Smooth muscle cell (in vitro differentiated cells): ENCODE measurements at regions not wholly inside any gene's neighbourhood (a gene's known extent, or its start where the extent isn't known, plus 50 kb on each side); places are given as distances from the start of the nearest gene placed in this dataset.
A peak's percentile ranks its signal among the peaks of the same experiment; 100 is the strongest.

ENCODE experiments used
- DNase-seq: peaks from one replicate; lab custom pipeline; 2025; ENCODE audit not compliant: unreplicated experiment; lab: John Stamatoyannopoulos, UW
- H2AFZ ChIP-seq: fragments of 200-600 bp; sonication (generic); 2 replicates; pipeline ENCODE4 v1.6.0; 2016; ENCODE audit warnings: antibody characterized with exemption, low read depth, mild to moderate bottlenecking
- H3F3A ChIP-seq: fragments of 200-600 bp; sonication (generic); 2 replicates; pipeline ENCODE4 v1.6.0; 2017; ENCODE audit warnings: antibody characterized with exemption, low read depth
- H3K27ac ChIP-seq: fragments of 200-600 bp; sonication (generic); 2 replicates; pipeline ENCODE4 v1.5.1; 2016; ENCODE audit warnings: low read depth, mild to moderate bottlenecking
- H3K27me3 ChIP-seq: fragments of 200-600 bp; sonication (generic); 2 replicates; pipeline ENCODE4 v1.6.1; 2016; ENCODE audit warnings: low read depth, mild to moderate bottlenecking
- H3K36me3 ChIP-seq: fragments of 200-600 bp; sonication (generic); 2 replicates; pipeline ENCODE4 v1.5.1; 2016; ENCODE audit warnings: low read depth
- H3K4me1 ChIP-seq: fragments of 200-600 bp; sonication (generic); 2 replicates; pipeline ENCODE4 v1.5.1; 2016; ENCODE audit warnings: low read depth
- H3K4me2 ChIP-seq: fragments of 200-600 bp; sonication (generic); 2 replicates; pipeline ENCODE4 v1.6.0; 2016; ENCODE audit warnings: mild to moderate bottlenecking
- H3K4me3 ChIP-seq: fragments of 200-600 bp; sonication (generic); 2 replicates; pipeline ENCODE4 v1.5.1; 2016; ENCODE audit warnings: mild to moderate bottlenecking
- H3K79me2 ChIP-seq: fragments of 200-600 bp; sonication (generic); 2 replicates; pipeline ENCODE4 v1.6.0; 2016; ENCODE audit warnings: low read depth, mild to moderate bottlenecking
- H3K9ac ChIP-seq: fragments of 200-600 bp; sonication (generic); 2 replicates; pipeline ENCODE4 v1.6.0; 2016; ENCODE audit warnings: low read depth
- H3K9me3 ChIP-seq: fragments of 200-600 bp; sonication (generic); replicated peaks from 2 replicates; pipeline ENCODE4 v1.5.1; 2016; ENCODE audit warnings: low read depth
- H4K20me1 ChIP-seq: fragments of 200-600 bp; sonication (generic); 2 replicates; pipeline ENCODE4 v1.6.0; 2016; ENCODE audit warnings: low read depth
- WGBS: methylation state at CpG from one replicate; pipeline ENCODE4 v1.1.7; 2016; ENCODE audit warnings: low lambda C conversion rate; 5-methylcytosine and 5-hydroxymethylcytosine counted together
- TF ChIP-seq, protein P1 (sequence below): fragments of 200-600 bp; sonication (generic); IDR thresholded peaks from 2 replicates; pipeline ENCODE4 v1.5.1; 2017; ENCODE audit warnings: borderline replicate concordance, mild to moderate bottlenecking, antibody characterized with exemption; ENCODE audit not compliant: insufficient read depth, poor library complexity, severe bottlenecking

DNA sequence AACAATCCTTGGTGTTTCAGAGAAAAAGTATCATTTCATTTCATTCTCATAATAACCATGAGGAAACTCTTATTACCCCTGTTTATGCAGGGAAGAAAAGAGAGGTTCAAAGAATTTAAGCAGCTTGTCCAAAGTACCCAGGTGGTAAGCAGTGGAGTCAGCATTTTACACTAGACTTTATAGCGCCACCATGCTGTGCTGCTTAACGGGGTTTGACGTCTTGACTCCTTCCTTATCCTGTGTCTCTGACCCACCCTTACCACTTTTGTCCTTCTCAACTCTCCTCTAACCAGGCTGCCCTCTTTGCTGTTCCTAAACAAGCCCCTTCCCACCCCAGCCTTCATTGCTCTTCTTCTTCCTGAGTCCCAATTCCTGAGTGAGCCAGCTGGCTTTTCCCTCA, 117.0 kb upstream of the AHR start:
- no peak for DNase-seq
- no peaks in the 10 kb centered on the region for H4K20me1 ChIP-seq
- no peak overlapping the region for H3K27ac ChIP-seq
- no peak overlapping the region for H2AFZ ChIP-seq
- TF ChIP-seq, protein P1, sequence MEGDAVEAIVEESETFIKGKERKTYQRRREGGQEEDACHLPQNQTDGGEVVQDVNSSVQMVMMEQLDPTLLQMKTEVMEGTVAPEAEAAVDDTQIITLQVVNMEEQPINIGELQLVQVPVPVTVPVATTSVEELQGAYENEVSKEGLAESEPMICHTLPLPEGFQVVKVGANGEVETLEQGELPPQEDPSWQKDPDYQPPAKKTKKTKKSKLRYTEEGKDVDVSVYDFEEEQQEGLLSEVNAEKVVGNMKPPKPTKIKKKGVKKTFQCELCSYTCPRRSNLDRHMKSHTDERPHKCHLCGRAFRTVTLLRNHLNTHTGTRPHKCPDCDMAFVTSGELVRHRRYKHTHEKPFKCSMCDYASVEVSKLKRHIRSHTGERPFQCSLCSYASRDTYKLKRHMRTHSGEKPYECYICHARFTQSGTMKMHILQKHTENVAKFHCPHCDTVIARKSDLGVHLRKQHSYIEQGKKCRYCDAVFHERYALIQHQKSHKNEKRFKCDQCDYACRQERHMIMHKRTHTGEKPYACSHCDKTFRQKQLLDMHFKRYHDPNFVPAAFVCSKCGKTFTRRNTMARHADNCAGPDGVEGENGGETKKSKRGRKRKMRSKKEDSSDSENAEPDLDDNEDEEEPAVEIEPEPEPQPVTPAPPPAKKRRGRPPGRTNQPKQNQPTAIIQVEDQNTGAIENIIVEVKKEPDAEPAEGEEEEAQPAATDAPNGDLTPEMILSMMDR = no peak
- no peaks in the 10 kb centered on the region for H3K79me2 ChIP-seq
- no peak overlapping the region for H3K4me3 ChIP-seq
- H3K9ac ChIP-seq = no peak overlapping the region
- 79% methylated on average over 3 of the region's 3 CpGs for WGBS
- no peaks in the 10 kb centered on the region for H3F3A ChIP-seq
- no peak overlapping the region for H3K4me2 ChIP-seq
- H3K27me3 ChIP-seq = no peaks in the 10 kb centered on the region
- no peaks in the 10 kb centered on the region for H3K4me1 ChIP-seq
- no peaks in the 10 kb centered on the region for H3K36me3 ChIP-seq
- no peaks in the 10 kb centered on the region for H3K9me3 ChIP-seq

DNA sequence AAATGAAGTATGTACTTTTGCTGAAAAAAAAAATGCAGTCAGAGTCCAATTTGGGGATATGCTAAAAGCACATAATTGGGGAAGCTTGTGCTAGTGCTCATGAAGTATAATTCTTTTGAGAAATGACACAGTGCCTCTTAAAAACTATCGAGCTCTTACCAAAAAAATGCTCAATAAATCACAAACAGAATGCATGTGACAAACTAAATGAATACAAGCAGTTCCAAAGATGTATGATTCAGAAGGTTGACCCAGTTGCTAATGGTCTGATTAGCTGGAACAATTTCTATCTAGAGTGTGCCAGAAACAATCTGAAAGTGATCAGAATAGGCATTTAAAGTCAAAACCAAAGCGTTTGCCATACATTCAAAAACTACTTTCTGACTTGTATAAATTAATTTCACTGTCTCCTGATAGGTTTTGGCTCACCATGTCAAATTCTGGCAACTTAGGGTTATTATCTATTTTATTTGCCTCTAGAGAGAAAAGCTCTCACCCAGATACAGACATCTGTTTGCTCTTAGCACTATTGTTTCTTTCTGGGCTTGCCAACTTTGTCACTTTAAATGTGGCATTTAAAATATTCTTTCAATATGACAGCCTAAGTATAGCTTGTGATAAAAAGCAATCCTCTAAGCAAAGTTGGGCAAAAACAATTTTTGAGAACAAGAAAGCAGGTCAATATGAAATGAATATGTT, 114.7 kb upstream of the AHR start:
- Histone ChIP-seq H3K9ac (no peak overlapping the region), H3K36me3 (no peaks in the 10 kb centered on the region), H3F3A (no peaks in the 10 kb centered on the region), H3K79me2 (no peaks in the 10 kb centered on the region), H3K4me1 (no peaks in the 10 kb centered on the region), H3K27me3 (no peaks in the 10 kb centered on the region), H2AFZ (peak overlapping the region; percentile 3), H3K27ac (no peak overlapping the region), H3K9me3 (no peaks in the 10 kb centered on the region), H4K20me1 (no peaks in the 10 kb centered on the region), H3K4me3 (no peak overlapping the region), H3K4me2 (no peak overlapping the region)
- TF ChIP-seq, protein P1 = no peak
- DNase-seq = no peak
- WGBS = 77% methylated on average over 2 of the region's 2 CpGs

DNA sequence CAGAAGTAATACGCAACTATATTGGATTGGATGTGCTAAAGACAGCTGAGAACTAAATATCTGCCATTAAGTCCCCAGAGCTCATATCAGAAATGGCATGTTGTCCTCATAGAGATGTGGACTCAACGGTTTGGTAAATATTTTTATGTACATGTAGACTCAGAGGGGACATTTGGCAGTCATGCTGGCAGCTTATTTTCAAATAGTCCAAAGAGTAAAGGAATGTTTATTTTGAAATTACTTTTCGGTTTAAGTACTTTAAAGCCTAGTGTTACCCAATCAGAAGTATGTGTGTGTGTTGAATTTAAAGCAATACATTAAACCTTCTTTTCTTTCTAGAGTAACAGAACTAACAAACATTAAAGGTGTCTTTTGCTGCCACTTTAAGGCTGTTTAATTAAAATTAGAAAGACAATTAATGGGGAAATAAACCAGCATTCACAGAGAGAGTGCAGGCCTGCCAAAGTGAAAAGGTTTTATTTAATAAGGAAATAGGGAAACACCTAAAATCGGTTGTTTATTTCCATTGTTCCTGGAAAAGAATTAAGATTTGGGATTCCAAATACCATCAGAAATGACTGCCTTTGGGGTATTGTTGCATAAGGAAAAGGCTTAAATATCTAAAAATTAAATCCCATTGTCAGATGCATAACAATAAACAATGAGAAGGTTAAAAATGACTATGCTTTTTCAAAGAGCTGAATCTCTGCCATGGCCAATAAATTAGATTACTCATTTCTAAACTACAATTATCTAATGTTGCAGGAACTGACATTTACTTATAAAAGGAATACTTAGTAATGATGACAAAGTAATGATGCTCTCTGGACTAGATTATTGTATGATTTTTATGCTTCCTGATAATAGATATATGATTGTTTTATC, 113.4 kb upstream of the AHR start:
- H3K36me3 ChIP-seq = no peaks in the 10 kb centered on the region
- H3K4me3 ChIP-seq = no peak overlapping the region
- WGBS = 82% methylated on average over 4 of the region's 4 CpGs
- H3K27ac ChIP-seq = no peak overlapping the region
- H3K9me3 ChIP-seq = no peaks in the 10 kb centered on the region
- no peaks in the 10 kb centered on the region for H3F3A ChIP-seq
- H3K4me2 ChIP-seq = peak overlapping the region; percentile 27
- H2AFZ ChIP-seq = peak overlapping the region; percentile 64
- no peaks in the 10 kb centered on the region for H3K79me2 ChIP-seq
- H4K20me1 ChIP-seq = no peaks in the 10 kb centered on the region
- DNase-seq = no peak
- H3K9ac ChIP-seq = no peak overlapping the region
- H3K27me3 ChIP-seq = no peaks in the 10 kb centered on the region
- H3K4me1 ChIP-seq = no peaks in the 10 kb centered on the region
- TF ChIP-seq, protein P1 = no peak
